IMR-90 (cell line): ENCODE measurements at regions not wholly inside any gene's neighbourhood (a gene's known extent, or its start where the extent isn't known, plus 50 kb on each side); places are given as distances from the start of the nearest gene placed in this dataset.

Experiments used
- ATAC-seq: fragments of 200-7000 bp; cut with Tn5 transposase; 2 replicates; pipeline ENCODE4 v1.9.1; 2020; ENCODE audit warnings: low read depth, mild to moderate bottlenecking, moderate library complexity
- BruUV-seq: library from RNA; stranded (reverse); fragments of 400-500 nt; replicated peaks from 2 replicates; lab custom pipeline; 2021; lab: Mats Ljungman, UMichigan
- CTCF ChIA-PET: fragments of 300-600 bp; formaldehyde crosslinking; extraction: SDS; loops from one replicate; lab custom pipeline; 2021; ENCODE audit warnings: antibody characterized with exemption; lab: Yijun Ruan, JAX
- POLR2A ChIA-PET: fragments of 300-600 bp; sonication (Branson Sonifier 250); formaldehyde crosslinking; loops from one replicate; lab custom pipeline; 2022; ENCODE audit warnings: antibody characterized with exemption; ENCODE audit not compliant: unreplicated experiment; lab: Charles Lee
- DNase-seq: peaks from one replicate; pipeline ENCODE4 v3.0.0; 2013
- H2AFZ ChIP-seq: replicated peaks from 2 replicates; pipeline ENCODE3; 2013; ENCODE audit warnings: low read length, mild to moderate bottlenecking; ENCODE audit not compliant: poor library complexity
- H2AK5ac ChIP-seq: 2 replicates; pipeline ENCODE4 v1.6.1; 2013; ENCODE audit warnings: low read depth, low read length, inconsistent platforms
- H2AK9ac ChIP-seq: replicated peaks from 2 replicates; pipeline ENCODE3; 2013; ENCODE audit warnings: mild to moderate bottlenecking, low read depth, low read length, moderate library complexity; ENCODE audit not compliant: poor library complexity
- H2BK120ac ChIP-seq: 2 replicates; pipeline ENCODE4 v1.6.1; 2013; ENCODE audit warnings: low read depth, low read length, inconsistent platforms
- H2BK15ac ChIP-seq: 3 replicates; pipeline ENCODE4 v1.6.1; 2013; ENCODE audit warnings: low read depth, low read length, inconsistent platforms
- H2BK20ac ChIP-seq: 2 replicates; pipeline ENCODE4 v1.6.1; 2013; ENCODE audit warnings: low read depth, mild to moderate bottlenecking, inconsistent platforms, low read length, moderate library complexity
- H2BK5ac ChIP-seq: 2 replicates; pipeline ENCODE4 v1.6.1; 2013; ENCODE audit warnings: mild to moderate bottlenecking, low read depth, low read length, inconsistent platforms; ENCODE audit not compliant: poor library complexity, severe bottlenecking
- H3K14ac ChIP-seq: replicated peaks from 2 replicates; pipeline ENCODE4 v1.6.1; 2013; ENCODE audit warnings: low read depth, low read length, inconsistent platforms
- H3K18ac ChIP-seq: 2 replicates; pipeline ENCODE4 v1.6.1; 2013; ENCODE audit warnings: low read depth, low read length, control low read depth
- H3K23ac ChIP-seq: 2 replicates; pipeline ENCODE4 v1.6.1; 2013; ENCODE audit warnings: low read depth, low read length, inconsistent platforms
- H3K27ac ChIP-seq: 2 replicates; pipeline ENCODE4 v1.5.1; 2013; ENCODE audit warnings: mild to moderate bottlenecking, control low read depth, low read length; ENCODE audit not compliant: insufficient read depth
- H3K27me3 ChIP-seq: 2 replicates; pipeline ENCODE4 v1.6.1; 2013; ENCODE audit warnings: low read length; ENCODE audit not compliant: control insufficient read depth, insufficient read depth
- H3K36me3 ChIP-seq: 2 replicates; pipeline ENCODE4 v1.6.1; 2013; ENCODE audit warnings: low read length, mixed read lengths; ENCODE audit not compliant: control insufficient read depth, insufficient read depth
- H3K4ac ChIP-seq: 2 replicates; pipeline ENCODE4 v1.6.1; 2013; ENCODE audit warnings: low read depth, low read length, inconsistent platforms
- H3K4me1 ChIP-seq: 2 replicates; pipeline ENCODE4 v1.6.1; 2013; ENCODE audit warnings: low read length, mixed read lengths; ENCODE audit not compliant: control insufficient read depth, insufficient read depth
- H3K4me2 ChIP-seq: 2 replicates; pipeline ENCODE4 v1.6.1; 2013; ENCODE audit warnings: low read depth, mild to moderate bottlenecking, control low read depth, low read length, moderate library complexity
- H3K4me3 ChIP-seq: 2 replicates; pipeline ENCODE4 v1.5.1; 2013; ENCODE audit warnings: low read depth, mild to moderate bottlenecking, control low read depth, low read length, moderate library complexity; ENCODE audit not compliant: insufficient read depth
- H3K56ac ChIP-seq: 2 replicates; pipeline ENCODE4 v1.6.1; 2013; ENCODE audit warnings: low read length, inconsistent platforms; ENCODE audit not compliant: insufficient read depth; ENCODE audit errors: extremely low read depth
- H3K79me1 ChIP-seq, 2 experiments: 2 replicates each; pipeline ENCODE4 v1.6.1; 2013; ENCODE audit warnings: low read length in 2 of 2, inconsistent platforms in 1 of 2, low read depth in 1 of 2
- H3K9ac ChIP-seq: 2 replicates; pipeline ENCODE4 v1.6.1; 2013; ENCODE audit warnings: low read depth, low read length, control low read depth
- H3K9me1 ChIP-seq: 2 replicates; pipeline ENCODE4 v1.6.1; 2013; ENCODE audit warnings: low read length, inconsistent platforms; ENCODE audit not compliant: insufficient read depth
- H3K9me3 ChIP-seq: 2 replicates; pipeline ENCODE4 v1.6.1; 2013; ENCODE audit warnings: low read length; ENCODE audit not compliant: control insufficient read depth, insufficient read depth
- H4K20me1 ChIP-seq: 2 replicates; pipeline ENCODE4 v1.6.1; 2013; ENCODE audit warnings: low read length, inconsistent platforms; ENCODE audit not compliant: insufficient read depth
- H4K5ac ChIP-seq: 2 replicates; pipeline ENCODE4 v1.6.1; 2013; ENCODE audit warnings: mild to moderate bottlenecking, low read depth, low read length, control low read depth
- H4K8ac ChIP-seq, 2 experiments: 2 replicates each; pipeline ENCODE4 v1.6.1; 2013; ENCODE audit warnings: low read depth in 2 of 2, low read length in 2 of 2, control low read depth in 1 of 2, inconsistent platforms in 1 of 2
- H4K91ac ChIP-seq: 2 replicates; pipeline ENCODE4 v1.6.1; 2013; ENCODE audit warnings: low read depth, low read length, inconsistent platforms; ENCODE audit not compliant: insufficient read depth
- BHLHE40 ChIP-seq: fragments of 150-350 bp; IDR thresholded peaks from 2 replicates; pipeline ENCODE4 v1.6.1; 2016; ENCODE audit warnings: mild to moderate bottlenecking, low read depth, low read length
- CEBPB ChIP-seq: IDR thresholded peaks from 2 replicates; pipeline ENCODE4 v1.6.1; 2012; ENCODE audit warnings: low read depth, low read length, improper control_type of control experiment
- CTCF ChIP-seq: conservative IDR thresholded peaks from 2 replicates; pipeline ENCODE4 v1.5.1; 2012; ENCODE audit warnings: mild to moderate bottlenecking, low read depth, low read length, improper control_type of control experiment
- ELK1 ChIP-seq: fragments of 150-350 bp; IDR thresholded peaks from 2 replicates; pipeline ENCODE4 v1.6.1; 2016; ENCODE audit warnings: low read depth, mild to moderate bottlenecking, low read length, moderate library complexity, borderline replicate concordance
- FOS ChIP-seq: fragments of 150-350 bp; IDR thresholded peaks from 2 replicates; pipeline ENCODE4 v1.6.1; 2016; ENCODE audit warnings: low read depth, low read length
- MAFK ChIP-seq: IDR thresholded peaks from 2 replicates; pipeline ENCODE4 v1.6.1; 2012; ENCODE audit warnings: low read depth, low read length, improper control_type of control experiment
- MXI1 ChIP-seq: IDR thresholded peaks from 2 replicates; pipeline ENCODE4 v1.6.1; 2012; ENCODE audit warnings: low read depth, mild to moderate bottlenecking, low read length, moderate library complexity, borderline replicate concordance
- POLR2A ChIP-seq: IDR thresholded peaks from 2 replicates; pipeline ENCODE4 v1.6.1; 2012; ENCODE audit warnings: mild to moderate bottlenecking, low read depth, low read length
- RAD21 ChIP-seq: IDR thresholded peaks from 2 replicates; pipeline ENCODE4 v1.6.1; 2012; ENCODE audit warnings: low read length, improper control_type of control experiment
- RFX5 ChIP-seq: IDR thresholded peaks from 2 replicates; pipeline ENCODE4 v1.8.0; 2012; ENCODE audit warnings: low read depth, mild to moderate bottlenecking, low read length, moderate library complexity
- SMC3 ChIP-seq: fragments of 150-350 bp; IDR thresholded peaks from 2 replicates; pipeline ENCODE4 v1.6.1; 2016; ENCODE audit warnings: low read depth, mild to moderate bottlenecking, antibody characterized with exemption, low read length, moderate library complexity
- WGBS, 2 experiments: methylation state at CpG; one replicate each; pipeline versions ENCODE4 v1.1.5 to v1.1.7; 2013; ENCODE audit warnings: missing lambda C conversion rate in 2 of 2; ENCODE audit not compliant: insufficient read length in 1 of 2; ENCODE audit errors: extremely low coverage in 2 of 2; 5-methylcytosine and 5-hydroxymethylcytosine counted together
- dilution Hi-C: fragments of 300-500 bp; cut with HindIII; formaldehyde crosslinking; loops from one replicate; pipeline ENCODE4 v1.14.3; 2018; ENCODE audit warnings: low sequenced_read_pairs; ENCODE audit not compliant: unreplicated experiment
- in situ Hi-C: fragments of 300-500 bp; cut with MboI; formaldehyde crosslinking; loops from 3 replicates; pipeline ENCODE4 v1.14.3; 2019; ENCODE audit warnings: low sequenced_read_pairs, inconsistent platforms, mixed read lengths
- intact Hi-C: fragments of 100-400 bp; cut with micrococcal nuclease; formaldehyde crosslinking; loops from 2 replicates; pipeline ENCODE4 v1.10.0; 2022

GRCh38 chr7:85714043-85714578 lies 527.3 kb upstream of the SEMA3D start:
- no peak overlapping the region for H3K23ac ChIP-seq
- TF ChIP-seq MAFK (no peak), FOS (no peak), CTCF (no peak), SMC3 (no peak), POLR2A (no peak), ELK1 (no peak), MXI1 (no peak), RAD21 (no peak), RFX5 (no peak), CEBPB (no peak), BHLHE40 (no peak)
- no peak overlapping the region for H4K91ac ChIP-seq
- no peak overlapping the region for H3K14ac ChIP-seq
- no peak overlapping the region for H3K4me2 ChIP-seq
- ATAC-seq (no peak), DNase-seq (no peak)
- H2AFZ ChIP-seq = no peak overlapping the region
- no peak overlapping the region for H2BK20ac ChIP-seq
- dilution Hi-C loops (no loop called here), in situ Hi-C loops (no loop called here), intact Hi-C loops (no loop called here)
- no peaks in the 10 kb centered on the region for H4K20me1 ChIP-seq
- POLR2A ChIA-PET = no interaction called here
- no peak overlapping the region for H3K56ac ChIP-seq
- no TSS peak for BruUV-seq
- no peaks in the 10 kb centered on the region for H3K9me1 ChIP-seq
- no peaks in the 10 kb centered on the region for H3K9me3 ChIP-seq
- H4K5ac ChIP-seq = no peak overlapping the region
- no peaks in the 10 kb centered on the region for H3K4me1 ChIP-seq
- H3K4ac ChIP-seq = no peak overlapping the region
- H3K4me3 ChIP-seq = no peak overlapping the region
- no peak overlapping the region for H2BK5ac ChIP-seq
- no peak overlapping the region for H4K8ac ChIP-seq
- H3K27me3 ChIP-seq = no peaks in the 10 kb centered on the region
- H2BK15ac ChIP-seq = no peak overlapping the region
- H2AK5ac ChIP-seq = no peak overlapping the region
- H2BK120ac ChIP-seq = no peak overlapping the region
- H3K18ac ChIP-seq = no peak overlapping the region
- no peak overlapping the region for H2AK9ac ChIP-seq
- no peak overlapping the region for H3K9ac ChIP-seq
- CTCF ChIA-PET = interaction anchor here (1.1 kb wide), 1 partner anchor 8 kb away, joined by 3 read pairs; no protein-coding TSS in a partner anchor
- H3K79me1 ChIP-seq = no peaks in the 10 kb centered on the region
- no peaks in the 10 kb centered on the region for H3K36me3 ChIP-seq
- WGBS, 2 experiments = no CpG with 5 or more reads among the region's 2 CpGs
- no peak overlapping the region for H3K27ac ChIP-seq
